CMK (cell line): ENCODE measurements at regions not wholly inside any gene's neighbourhood (a gene's known extent, or its start where the extent isn't known, plus 50 kb on each side); places are given as distances from the start of the nearest gene placed in this dataset.

Source experiments
- DNase-seq: peaks from one replicate; pipeline ENCODE4 v3.0.0-alpha.2; 2010; ENCODE audit warnings: low read depth

DNA sequence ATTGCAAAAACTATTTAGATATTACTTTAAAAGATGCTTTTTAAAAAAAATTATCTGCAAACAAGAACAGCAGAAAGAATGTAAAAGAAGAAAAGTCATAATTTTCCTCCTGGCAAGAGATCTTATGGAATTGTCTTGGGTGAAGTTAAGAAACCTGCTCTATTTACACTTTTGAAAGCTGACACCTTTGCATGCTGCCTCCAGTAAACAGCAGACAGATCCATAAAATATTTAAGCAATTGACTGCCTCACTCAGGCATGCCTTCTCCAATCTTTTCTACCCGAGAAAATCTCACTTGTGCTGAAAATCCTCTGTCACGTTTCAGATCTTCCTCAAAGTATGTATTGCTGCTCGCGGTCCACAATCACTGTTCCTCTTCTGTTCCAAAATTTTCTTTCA lies 107.9 kb upstream of the ZP4 start:
- DNase-seq, result no peak

DNA sequence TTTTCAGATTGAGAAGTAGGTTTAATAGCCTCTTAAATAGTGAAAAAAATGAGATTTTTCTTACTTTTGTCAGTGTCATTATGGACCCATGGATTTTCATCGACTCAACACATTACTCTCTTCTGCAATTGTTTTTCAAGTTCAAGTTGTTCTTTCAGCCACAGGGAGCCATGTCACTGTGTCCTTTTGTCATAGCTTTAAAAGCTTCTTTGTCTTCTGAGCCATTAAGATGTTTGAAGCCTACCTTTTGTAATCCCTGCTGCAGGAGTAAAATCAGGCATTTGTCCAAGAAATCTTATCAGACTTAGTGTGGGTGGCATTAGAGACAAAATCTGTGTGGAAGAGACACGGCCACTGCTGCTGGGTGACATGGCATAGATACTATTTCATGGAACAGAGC lies 92.8 kb upstream of the ZP4 start:
- DNase-seq, result no peak

DNA sequence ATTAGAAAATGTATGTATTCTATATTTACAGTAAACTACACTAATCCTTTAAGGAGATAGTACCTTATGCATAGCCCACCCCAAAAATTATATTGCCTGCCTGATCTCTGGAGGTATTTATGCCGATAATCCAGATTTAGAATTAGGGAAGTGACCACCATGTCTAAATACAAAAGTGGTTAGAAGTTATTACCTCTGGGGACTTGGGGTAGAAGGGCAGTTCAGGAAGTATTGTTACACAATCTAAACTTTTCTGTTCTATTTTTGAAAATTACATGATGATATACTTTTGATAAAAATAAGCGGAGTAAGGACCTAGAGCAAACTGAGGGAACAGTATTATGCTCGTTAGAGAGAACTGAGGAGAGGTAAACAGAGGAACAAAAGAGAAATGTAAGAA lies 90.5 kb upstream of the ZP4 start:
- no peak for DNase-seq

DNA sequence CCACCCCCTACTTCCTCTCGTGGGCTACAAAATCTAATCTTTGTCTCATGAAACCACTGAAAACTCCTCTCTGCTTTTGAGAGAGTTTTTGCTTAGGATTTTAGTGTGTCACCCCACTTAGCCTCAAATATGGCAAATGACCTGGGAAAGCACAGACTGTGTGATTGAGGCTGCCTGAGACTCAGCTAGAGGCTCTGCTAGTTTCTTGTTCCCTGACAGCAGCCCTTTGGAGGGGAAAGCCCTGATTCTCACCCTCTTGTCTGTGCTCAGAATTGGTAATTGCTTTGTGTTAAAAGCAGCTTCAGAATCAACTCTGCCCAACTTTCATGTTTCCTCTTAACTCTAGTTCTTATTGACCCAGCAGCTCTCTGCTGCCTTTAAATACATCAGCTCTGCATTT lies 85.6 kb upstream of the ZP4 start:
- DNase-seq, result no peak

DNA sequence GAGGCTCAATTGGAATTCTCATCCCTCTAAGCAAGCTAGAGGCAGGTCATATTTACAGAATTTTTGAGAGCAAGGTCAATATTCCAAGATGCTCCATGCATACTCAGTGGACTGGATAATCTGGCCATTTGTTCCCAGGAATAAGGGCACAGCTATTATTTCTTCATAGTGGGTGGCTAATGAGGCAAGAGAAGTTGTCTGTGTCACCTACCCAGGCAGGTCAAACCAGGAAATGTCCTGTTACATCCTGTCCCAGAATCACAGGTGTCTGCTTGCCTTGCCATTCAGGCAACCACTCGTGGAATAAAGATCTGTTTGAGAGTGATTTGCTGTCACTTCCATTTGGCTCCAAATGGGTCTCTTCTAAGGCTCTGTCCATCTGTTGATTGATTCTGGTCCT lies 85.2 kb upstream of the ZP4 start:
- DNase-seq, result no peak

DNA sequence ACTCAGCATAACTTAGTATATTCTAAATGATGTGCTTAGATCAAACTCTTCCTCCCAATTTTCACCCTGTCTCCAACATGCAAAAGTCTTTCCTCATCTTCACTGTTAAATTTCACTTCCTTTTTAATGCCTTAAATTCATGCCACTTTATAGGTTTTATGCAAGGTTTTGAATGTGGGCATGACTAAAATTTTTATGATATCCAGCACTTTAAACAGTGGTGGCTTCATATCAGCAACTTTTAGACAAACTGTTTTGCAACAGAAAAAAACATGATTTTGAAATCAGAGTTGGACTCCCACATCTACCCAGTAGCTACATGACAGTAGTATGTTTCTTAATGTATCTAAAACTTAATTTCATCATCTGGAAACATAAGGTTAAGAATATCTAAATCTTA lies 84.7 kb upstream of the ZP4 start:
- DNase-seq, result no peak

DNA sequence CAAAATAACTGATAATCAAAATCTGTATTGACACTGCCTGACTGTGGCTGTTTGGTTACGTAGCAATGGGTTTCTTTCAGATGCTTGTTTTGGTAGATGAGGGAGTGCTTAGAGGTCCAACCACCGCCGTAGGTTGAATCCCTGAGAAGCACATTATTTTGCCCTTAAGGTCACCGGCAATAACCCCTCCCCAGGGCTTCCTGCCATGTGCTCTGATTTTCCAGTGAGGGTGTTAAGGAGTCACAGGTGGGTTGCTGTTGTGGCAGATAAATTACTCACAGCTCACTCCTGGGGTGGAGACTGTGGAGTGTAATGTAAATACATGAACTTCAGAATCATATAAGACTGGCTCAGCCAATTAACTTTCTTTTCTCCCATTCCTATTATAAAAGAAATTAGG lies 81.5 kb upstream of the ZP4 start:
- DNase-seq, result no peak

DNA sequence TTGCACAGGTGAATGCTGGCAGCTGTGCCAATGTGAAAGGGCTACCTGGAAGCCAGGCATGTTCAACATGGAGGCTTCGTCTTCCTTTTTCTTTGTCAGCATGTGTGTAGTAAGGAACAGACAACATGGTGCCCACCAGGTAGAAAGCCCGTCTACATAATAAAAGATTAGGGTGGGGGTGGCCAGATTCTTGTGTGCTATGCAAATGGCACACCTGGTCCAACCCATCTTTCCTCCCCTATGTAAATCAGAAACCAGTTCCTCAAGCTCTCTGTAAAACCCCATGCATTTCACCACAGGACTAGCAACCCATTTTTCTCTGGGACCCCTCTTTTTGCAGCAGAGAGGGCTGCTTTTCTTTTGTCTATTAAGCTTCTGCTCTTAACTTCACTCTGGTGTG lies 72.3 kb upstream of the ZP4 start:
- no peak for DNase-seq

DNA sequence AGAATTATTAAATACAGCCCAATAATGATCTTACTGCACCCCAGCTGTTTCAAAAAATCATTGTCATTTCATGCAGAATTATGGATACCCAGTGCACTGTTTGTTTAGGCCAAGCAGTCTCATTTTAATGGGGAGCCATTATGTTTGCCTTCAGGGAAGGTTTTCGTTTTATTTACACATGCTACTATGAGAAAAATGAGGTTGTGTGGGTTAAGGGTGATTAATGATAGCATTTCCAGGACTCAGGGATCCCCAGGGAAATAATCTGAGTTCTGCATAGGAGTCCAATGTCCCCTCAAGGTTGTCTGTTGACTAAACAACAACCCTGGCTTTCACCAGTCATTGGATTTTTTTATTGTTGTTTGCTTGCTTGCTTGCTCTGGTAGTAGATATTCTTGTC lies 71.0 kb upstream of the ZP4 start:
- no peak for DNase-seq

DNA sequence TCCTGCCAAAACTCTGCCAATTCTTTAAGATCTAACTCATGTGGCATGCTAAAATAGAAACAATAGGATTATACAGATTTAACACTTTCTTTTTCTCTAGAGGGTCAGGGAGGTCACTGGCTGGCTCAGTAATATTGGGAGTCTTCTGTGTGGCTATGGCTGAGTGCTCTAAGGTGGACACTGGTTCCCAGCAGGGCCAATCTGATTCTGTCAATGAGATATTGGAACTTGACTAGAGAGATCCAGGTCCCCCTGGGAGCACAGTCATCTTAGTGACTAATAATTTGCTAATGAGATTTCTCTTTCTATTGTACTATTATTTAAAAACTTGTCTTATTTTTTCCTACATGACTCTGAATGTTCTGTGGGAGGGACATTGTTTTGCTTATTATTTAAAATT lies 69.1 kb upstream of the ZP4 start:
- DNase-seq, result no peak

DNA sequence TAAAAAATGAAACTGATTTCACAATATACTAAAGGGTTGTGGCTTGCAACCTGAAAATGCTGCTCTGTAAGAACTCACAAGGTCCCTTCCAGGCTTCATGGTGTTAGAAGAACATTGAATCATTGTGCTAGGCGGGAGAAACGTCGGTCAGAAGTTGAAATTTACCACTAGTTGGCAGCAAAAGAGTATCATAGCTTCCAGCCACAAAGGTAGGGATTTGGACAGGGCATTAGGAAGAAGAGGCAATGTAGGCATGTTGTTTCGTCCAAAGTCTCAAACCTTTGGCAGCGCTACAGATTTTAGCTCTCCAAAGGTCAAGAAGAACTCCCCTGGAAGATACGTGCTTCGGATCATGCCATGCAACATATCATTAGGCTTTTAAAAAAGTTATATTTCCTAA lies 62.5 kb upstream of the ZP4 start:
- no peak for DNase-seq
